Osteoblast (primary cell): ENCODE measurements at regions not wholly inside any gene's neighbourhood (a gene's known extent, or its start where the extent isn't known, plus 50 kb on each side); places are given as distances from the start of the nearest gene placed in this dataset.

Source experiments
- DNase-seq: peaks from one replicate; pipeline ENCODE4 v3.0.0; 2011; ENCODE audit warnings: low spot score, mixed read lengths; ENCODE audit not compliant: insufficient read length; ENCODE audit errors: missing footprints
- H2AFZ ChIP-seq: 2 replicates; pipeline ENCODE4 v1.6.0; 2011; ENCODE audit warnings: mild to moderate bottlenecking, low read length
- H3K27ac ChIP-seq: 2 replicates; pipeline ENCODE4 v1.5.1; 2011; ENCODE audit warnings: mild to moderate bottlenecking, low read depth, low read length, moderate library complexity
- H3K27me3 ChIP-seq: 2 replicates; pipeline ENCODE4 v1.6.0; 2012; ENCODE audit warnings: mild to moderate bottlenecking, control low read depth, inconsistent platforms, low read length, moderate library complexity; ENCODE audit not compliant: insufficient read depth
- H3K36me3 ChIP-seq: 2 replicates; pipeline ENCODE4 v1.5.1; 2011; ENCODE audit warnings: mild to moderate bottlenecking, low read length, control low read depth, moderate library complexity; ENCODE audit not compliant: insufficient read depth
- H3K4me1 ChIP-seq: 2 replicates; pipeline ENCODE4 v1.5.1; 2011; ENCODE audit warnings: mild to moderate bottlenecking, low read length, control low read depth, moderate library complexity; ENCODE audit not compliant: insufficient read depth
- H3K4me2 ChIP-seq: 2 replicates; pipeline ENCODE4 v1.6.0; 2011; ENCODE audit warnings: mild to moderate bottlenecking, low read length; ENCODE audit not compliant: insufficient read depth
- H3K4me3 ChIP-seq: fragments of 200-600 bp; sonication (generic); 3 replicates; pipeline ENCODE4 v1.5.1; 2012; ENCODE audit warnings: mild to moderate bottlenecking, low read length, inconsistent platforms; ENCODE audit not compliant: insufficient read depth
- H3K79me2 ChIP-seq: 2 replicates; pipeline ENCODE4 v1.6.0; 2012; ENCODE audit warnings: mild to moderate bottlenecking, low read length, control low read depth, inconsistent platforms; ENCODE audit not compliant: insufficient read depth
- H3K9me3 ChIP-seq: 2 replicates; pipeline ENCODE4 v1.5.1; 2011; ENCODE audit warnings: low read depth, low read length, control low read depth
- H4K20me1 ChIP-seq: 2 replicates; pipeline ENCODE4 v1.6.0; 2012; ENCODE audit warnings: mild to moderate bottlenecking, low read length, control low read depth; ENCODE audit not compliant: insufficient read depth
- TF ChIP-seq, protein P1 (sequence below): IDR thresholded peaks from 2 replicates; pipeline ENCODE4 v1.5.1; 2011; ENCODE audit warnings: mild to moderate bottlenecking, low read depth, low read length, moderate library complexity; ENCODE audit errors: extremely low read depth

DNA sequence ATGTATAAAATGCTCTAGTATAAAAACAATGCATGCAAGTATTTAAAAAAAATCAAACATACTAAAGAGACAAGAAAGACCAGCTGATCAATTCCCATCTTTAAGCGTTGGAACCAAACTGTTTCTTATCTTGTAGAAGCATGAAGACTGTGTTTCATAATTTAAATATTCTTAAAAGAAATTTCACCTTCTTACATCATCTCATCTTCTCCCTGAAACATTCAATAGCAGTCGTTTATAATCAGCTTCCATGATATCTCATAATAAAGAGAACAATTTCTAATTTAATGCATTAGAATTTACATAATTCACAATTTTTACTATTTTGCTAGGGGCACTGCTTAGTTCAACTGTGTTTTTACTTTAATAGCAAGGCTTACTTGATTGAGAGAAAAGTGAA lies 468.1 kb upstream of the MARCKS start:
- H3K4me2 ChIP-seq, result no peak overlapping the region
- no peaks in the 10 kb centered on the region for H3K27me3 ChIP-seq
- no peaks in the 10 kb centered on the region for H4K20me1 ChIP-seq
- H3K79me2 ChIP-seq, result no peaks in the 10 kb centered on the region
- no peak overlapping the region for H3K4me3 ChIP-seq
- TF ChIP-seq, protein P1, sequence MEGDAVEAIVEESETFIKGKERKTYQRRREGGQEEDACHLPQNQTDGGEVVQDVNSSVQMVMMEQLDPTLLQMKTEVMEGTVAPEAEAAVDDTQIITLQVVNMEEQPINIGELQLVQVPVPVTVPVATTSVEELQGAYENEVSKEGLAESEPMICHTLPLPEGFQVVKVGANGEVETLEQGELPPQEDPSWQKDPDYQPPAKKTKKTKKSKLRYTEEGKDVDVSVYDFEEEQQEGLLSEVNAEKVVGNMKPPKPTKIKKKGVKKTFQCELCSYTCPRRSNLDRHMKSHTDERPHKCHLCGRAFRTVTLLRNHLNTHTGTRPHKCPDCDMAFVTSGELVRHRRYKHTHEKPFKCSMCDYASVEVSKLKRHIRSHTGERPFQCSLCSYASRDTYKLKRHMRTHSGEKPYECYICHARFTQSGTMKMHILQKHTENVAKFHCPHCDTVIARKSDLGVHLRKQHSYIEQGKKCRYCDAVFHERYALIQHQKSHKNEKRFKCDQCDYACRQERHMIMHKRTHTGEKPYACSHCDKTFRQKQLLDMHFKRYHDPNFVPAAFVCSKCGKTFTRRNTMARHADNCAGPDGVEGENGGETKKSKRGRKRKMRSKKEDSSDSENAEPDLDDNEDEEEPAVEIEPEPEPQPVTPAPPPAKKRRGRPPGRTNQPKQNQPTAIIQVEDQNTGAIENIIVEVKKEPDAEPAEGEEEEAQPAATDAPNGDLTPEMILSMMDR, result no peak
- H3K27ac ChIP-seq, result no peak overlapping the region
- H2AFZ ChIP-seq, result no peak overlapping the region
- H3K9me3 ChIP-seq, result no peaks in the 10 kb centered on the region
- DNase-seq, result no peak
- no peaks in the 10 kb centered on the region for H3K36me3 ChIP-seq
- H3K4me1 ChIP-seq, result peaks cover 13% of the 10 kb centered on the region

DNA sequence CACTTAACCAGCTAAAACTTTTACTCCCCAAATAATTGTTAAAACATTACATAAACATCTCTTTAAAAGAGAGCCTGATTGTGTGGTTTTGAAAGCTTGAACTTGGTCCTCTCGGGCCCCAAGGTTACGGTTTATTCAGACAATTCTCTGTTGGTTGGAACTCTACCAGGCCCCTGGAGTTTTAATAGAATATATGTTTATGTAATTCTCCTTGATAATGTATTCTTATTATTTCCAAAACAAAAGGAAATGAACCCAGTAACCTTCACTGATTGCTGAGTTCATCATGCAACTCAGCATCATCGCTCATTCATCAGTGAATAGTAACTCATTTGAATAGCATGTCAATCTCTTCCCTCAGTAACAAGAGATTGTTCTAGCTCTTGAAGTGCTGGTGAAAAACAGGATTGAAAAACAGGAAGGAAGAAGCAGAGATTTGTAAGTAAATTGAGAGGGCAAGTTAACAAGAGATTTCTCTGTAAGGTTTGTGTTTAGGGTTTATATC lies 464.5 kb upstream of the MARCKS start:
- no peak for DNase-seq
- H3K27ac ChIP-seq, result no peak overlapping the region
- no peak overlapping the region for H3K4me2 ChIP-seq
- peaks cover 14% of the 10 kb centered on the region for H3K4me1 ChIP-seq
- TF ChIP-seq, protein P1, result no peak
- no peaks in the 10 kb centered on the region for H3K9me3 ChIP-seq
- no peak overlapping the region for H3K4me3 ChIP-seq
- no peaks in the 10 kb centered on the region for H3K36me3 ChIP-seq
- H3K27me3 ChIP-seq, result no peaks in the 10 kb centered on the region
- no peaks in the 10 kb centered on the region for H4K20me1 ChIP-seq
- H3K79me2 ChIP-seq, result no peaks in the 10 kb centered on the region
- peak overlapping the region; percentile 36 for H2AFZ ChIP-seq

DNA sequence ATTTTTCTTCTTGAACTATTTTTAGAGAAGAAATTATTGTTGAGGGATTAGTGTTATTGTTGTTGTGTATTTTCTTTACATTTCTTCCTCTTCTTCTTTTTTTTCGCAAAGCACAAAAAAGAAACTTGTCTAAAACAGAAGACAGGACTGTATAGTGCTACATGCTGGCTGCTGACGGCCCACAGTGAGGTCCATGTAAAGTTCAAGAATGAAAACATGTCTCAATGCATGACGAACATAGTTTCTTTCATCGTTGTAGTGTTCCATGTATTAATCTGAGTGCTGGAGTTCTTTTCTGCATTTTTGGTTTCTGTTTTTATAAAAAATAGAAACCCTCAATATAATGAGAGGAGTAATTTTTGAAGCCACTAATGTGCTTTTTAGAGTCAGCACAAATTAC lies 462.9 kb upstream of the MARCKS start:
- H2AFZ ChIP-seq, result peak overlapping the region; percentile 30
- no peaks in the 10 kb centered on the region for H3K36me3 ChIP-seq

DNA sequence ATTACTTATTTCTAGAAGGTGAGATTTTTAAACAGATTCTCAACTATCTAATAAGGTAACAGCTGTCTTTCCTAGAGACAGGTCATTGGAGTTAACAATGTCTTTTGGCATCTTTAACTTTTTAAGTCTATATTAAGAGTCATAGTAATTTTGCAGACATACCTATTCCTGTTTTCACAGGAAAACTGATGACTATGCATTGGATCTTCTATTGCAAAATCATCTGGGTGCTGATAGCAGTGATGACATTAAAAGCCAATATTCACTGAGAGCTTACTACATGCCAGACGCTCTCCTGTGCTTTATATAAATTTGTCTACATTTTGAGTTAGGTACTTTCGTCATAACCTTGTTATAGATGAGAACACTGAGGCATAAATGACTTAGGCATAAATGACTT lies 462.4 kb upstream of the MARCKS start:
- Histone ChIP-seq H3K36me3 (no peaks in the 10 kb centered on the region), H3K9me3 (no peaks in the 10 kb centered on the region), H3K4me3 (no peak overlapping the region), H3K4me1 (peaks cover 14% of the 10 kb centered on the region), H2AFZ (no peak overlapping the region), H3K79me2 (no peaks in the 10 kb centered on the region), H3K4me2 (no peak overlapping the region), H3K27me3 (no peaks in the 10 kb centered on the region), H3K27ac (no peak overlapping the region), H4K20me1 (no peaks in the 10 kb centered on the region)
- TF ChIP-seq, protein P1, result no peak
- no peak for DNase-seq

More for the DNA sequence above, 462.9 kb upstream of the MARCKS start:
- Histone ChIP-seq H3K27me3 (no peaks in the 10 kb centered on the region), H3K79me2 (no peaks in the 10 kb centered on the region), H3K4me1 (peaks cover 14% of the 10 kb centered on the region), H3K4me2 (no peak overlapping the region), H3K4me3 (no peak overlapping the region), H4K20me1 (no peaks in the 10 kb centered on the region), H3K27ac (no peak overlapping the region), H3K9me3 (no peaks in the 10 kb centered on the region)
- no peak for DNase-seq
- TF ChIP-seq, protein P1, result no peak
